ENCODE measurements at regions not wholly inside any gene's neighbourhood (a gene's known extent, or its start where the extent isn't known, plus 50 kb on each side); places are given as distances from the start of the nearest gene placed in this dataset.

GRCh38 chr18:22069916-22070315, 99.5 kb upstream of the GATA6 start (continued):
- TF ChIP-seq NR2F1 (CRISPR knock-in tag; IDR thresholded peaks at IDR 0.05) = no peak
- TF ChIP-seq YY1 (IDR thresholded peaks at IDR 0.05; ENCODE audit: insufficient read depth, insufficient replicate concordance, low read depth, low read length) = peak; percentile 48
- TF ChIP-seq POLR2AphosphoS2 (IDR thresholded peaks at IDR 0.05; ENCODE audit: low read depth, low read length) = no peak
- TF ChIP-seq, protein P1, sequence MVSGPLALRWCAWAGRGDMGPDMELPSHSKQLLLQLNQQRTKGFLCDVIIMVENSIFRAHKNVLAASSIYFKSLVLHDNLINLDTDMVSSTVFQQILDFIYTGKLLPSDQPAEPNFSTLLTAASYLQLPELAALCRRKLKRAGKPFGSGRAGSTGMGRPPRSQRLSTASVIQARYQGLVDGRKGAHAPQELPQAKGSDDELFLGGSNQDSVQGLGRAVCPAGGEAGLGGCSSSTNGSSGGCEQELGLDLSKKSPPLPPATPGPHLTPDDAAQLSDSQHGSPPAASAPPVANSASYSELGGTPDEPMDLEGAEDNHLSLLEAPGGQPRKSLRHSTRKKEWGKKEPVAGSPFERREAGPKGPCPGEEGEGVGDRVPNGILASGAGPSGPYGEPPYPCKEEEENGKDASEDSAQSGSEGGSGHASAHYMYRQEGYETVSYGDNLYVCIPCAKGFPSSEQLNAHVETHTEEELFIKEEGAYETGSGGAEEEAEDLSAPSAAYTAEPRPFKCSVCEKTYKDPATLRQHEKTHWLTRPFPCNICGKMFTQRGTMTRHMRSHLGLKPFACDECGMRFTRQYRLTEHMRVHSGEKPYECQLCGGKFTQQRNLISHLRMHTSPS (CRISPR knock-in tag; IDR thresholded peaks at IDR 0.05; ENCODE audit: low read depth) = 0 out of 2 replicates have a peak, but pooled peaks have one; percentile 55
- TF ChIP-seq ZMAT3 (CRISPR knock-in tag; conservative IDR thresholded peaks at IDR 0.05) = no peak
- TF ChIP-seq FOXA3 (CRISPR knock-in tag; IDR thresholded peaks at IDR 0.05) = peak; percentile 78
- TF ChIP-seq RCOR2 (CRISPR knock-in tag; IDR thresholded peaks at IDR 0.05) = no peak
- peak; percentile 67 for TF ChIP-seq ARID5B (CRISPR knock-in tag; IDR thresholded peaks at IDR 0.05)
- TF ChIP-seq BCL6 (CRISPR knock-in tag; IDR thresholded peaks at IDR 0.05) = peak; percentile 61
- no peak for TF ChIP-seq ZNF556 (CRISPR knock-in tag; IDR thresholded peaks at IDR 0.05; ENCODE audit: borderline replicate concordance)
- TF ChIP-seq RBM22 (optimal IDR thresholded peaks at IDR 0.05; ENCODE audit: low read length) = no peak
- peak; percentile 87 for TF ChIP-seq ONECUT2 (CRISPR knock-in tag; IDR thresholded peaks at IDR 0.05)
- TF ChIP-seq ZNF12 (CRISPR knock-in tag; IDR thresholded peaks at IDR 0.05) = no peak
- TF ChIP-seq ZFP36L2 (CRISPR knock-in tag; IDR thresholded peaks at IDR 0.05) = no peak
- no peak for TF ChIP-seq THAP8 (CRISPR knock-in tag; IDR thresholded peaks at IDR 0.05; ENCODE audit: borderline replicate concordance)
- 0 out of 2 replicates have a peak, but pooled peaks have one; percentile 36 for TF ChIP-seq BORCS8-MEF2B (CRISPR knock-in tag; IDR thresholded peaks at IDR 0.05)
- no peak for TF ChIP-seq ZNF430 (CRISPR knock-in tag; IDR thresholded peaks at IDR 0.05)
- TF ChIP-seq FOXP1 (IDR thresholded peaks at IDR 0.05) = no peak
- peak; percentile 39; the same call in 1 of the 2 replicates for TF ChIP-seq FOXP1 (CRISPR knock-in tag; IDR thresholded peaks at IDR 0.05)
- TF ChIP-seq KLF9 (CRISPR knock-in tag; IDR thresholded peaks at IDR 0.05; ENCODE audit: low read depth) = no peak
- peak; percentile 80 for TF ChIP-seq SALL1 (CRISPR knock-in tag; IDR thresholded peaks at IDR 0.05)
- TF ChIP-seq HDAC1 (CRISPR knock-in tag; IDR thresholded peaks at IDR 0.05) = peak; percentile 46; the same call in 1 of the 2 replicates
- no peak for TF ChIP-seq ZBTB42 (CRISPR knock-in tag; IDR thresholded peaks at IDR 0.05)
- no peak for TF ChIP-seq ZNF674 (CRISPR knock-in tag; IDR thresholded peaks at IDR 0.05; ENCODE audit: low read depth)
